Gastroesophageal sphincter (tissue), 3 donors: ENCODE measurements at regions not wholly inside any gene's neighbourhood (a gene's known extent, or its start where the extent isn't known, plus 50 kb on each side); places are given as distances from the start of the nearest gene placed in this dataset.

Experiments
- CTCF ChIP-seq, 4 experiments: fragments of 200-600 bp in 2 of 4; fragments of 450-650 bp in 2 of 4; sonication (generic) in 1 of 4; IDR thresholded peaks; one replicate each; pipeline ENCODE4 v1.5.1; 2017 to 2019; ENCODE audit warnings: antibody characterized with exemption in 4 of 4, mild to moderate bottlenecking in 2 of 4, moderate library complexity in 2 of 4
- EP300 ChIP-seq: sonication (generic); formaldehyde crosslinking; IDR thresholded peaks from one replicate; pipeline ENCODE4 v1.6.1; 2017; ENCODE audit warnings: antibody characterized with exemption, mild to moderate bottlenecking
- POLR2A ChIP-seq, 2 donors: fragments of 450-650 bp; IDR thresholded peaks; one replicate each; pipeline ENCODE4 v1.6.1; 2017; ENCODE audit warnings: antibody characterized with exemption in 2 of 2, mild to moderate bottlenecking in 2 of 2, moderate library complexity in 1 of 2
- POLR2AphosphoS5 ChIP-seq: sonication (generic); formaldehyde crosslinking; IDR thresholded peaks from one replicate; pipeline ENCODE4 v1.6.1; 2017; ENCODE audit warnings: antibody characterized with exemption

- TF ChIP-seq CTCF (IDR thresholded peaks at IDR 0.05) (no peak), POLR2A (IDR thresholded peaks at IDR 0.05) (no peak), POLR2AphosphoS5 (no peak), EP300 (no peak)
Observed at GRCh38 chr3:74511078-74511477, 103.4 kb downstream of the CNTN3 start.
